LNCAP (cell line): ENCODE measurements at regions not wholly inside any gene's neighbourhood (a gene's known extent, or its start where the extent isn't known, plus 50 kb on each side); places are given as distances from the start of the nearest gene placed in this dataset.

Experiments
- TF ChIP-seq, protein P1 (sequence below): fragments of 450-650 bp; IDR thresholded peaks from 2 replicates; pipeline ENCODE4 v1.5.1; 2017; ENCODE audit warnings: mild to moderate bottlenecking

DNA sequence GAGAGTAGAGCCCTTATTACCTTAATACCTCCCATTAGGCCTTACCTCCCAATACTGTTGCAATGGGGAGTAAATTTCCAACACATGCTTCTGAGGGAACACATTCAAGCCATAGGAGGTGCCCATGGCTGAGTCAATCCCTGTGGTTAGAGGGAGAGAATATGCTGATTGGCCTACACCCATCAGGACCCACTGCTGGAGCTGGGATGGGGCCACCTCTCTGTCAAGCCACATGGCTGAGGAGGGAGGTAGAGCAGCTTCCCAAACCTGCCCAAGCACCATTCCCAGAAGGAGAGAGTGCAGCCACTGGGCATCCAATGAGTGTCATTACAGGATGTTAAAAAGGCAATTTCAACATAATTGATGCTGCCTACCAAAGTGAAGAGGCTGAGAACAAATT is 228.1 kb downstream of the C1orf94 start:
- TF ChIP-seq, protein P1, sequence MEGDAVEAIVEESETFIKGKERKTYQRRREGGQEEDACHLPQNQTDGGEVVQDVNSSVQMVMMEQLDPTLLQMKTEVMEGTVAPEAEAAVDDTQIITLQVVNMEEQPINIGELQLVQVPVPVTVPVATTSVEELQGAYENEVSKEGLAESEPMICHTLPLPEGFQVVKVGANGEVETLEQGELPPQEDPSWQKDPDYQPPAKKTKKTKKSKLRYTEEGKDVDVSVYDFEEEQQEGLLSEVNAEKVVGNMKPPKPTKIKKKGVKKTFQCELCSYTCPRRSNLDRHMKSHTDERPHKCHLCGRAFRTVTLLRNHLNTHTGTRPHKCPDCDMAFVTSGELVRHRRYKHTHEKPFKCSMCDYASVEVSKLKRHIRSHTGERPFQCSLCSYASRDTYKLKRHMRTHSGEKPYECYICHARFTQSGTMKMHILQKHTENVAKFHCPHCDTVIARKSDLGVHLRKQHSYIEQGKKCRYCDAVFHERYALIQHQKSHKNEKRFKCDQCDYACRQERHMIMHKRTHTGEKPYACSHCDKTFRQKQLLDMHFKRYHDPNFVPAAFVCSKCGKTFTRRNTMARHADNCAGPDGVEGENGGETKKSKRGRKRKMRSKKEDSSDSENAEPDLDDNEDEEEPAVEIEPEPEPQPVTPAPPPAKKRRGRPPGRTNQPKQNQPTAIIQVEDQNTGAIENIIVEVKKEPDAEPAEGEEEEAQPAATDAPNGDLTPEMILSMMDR = no peak

DNA sequence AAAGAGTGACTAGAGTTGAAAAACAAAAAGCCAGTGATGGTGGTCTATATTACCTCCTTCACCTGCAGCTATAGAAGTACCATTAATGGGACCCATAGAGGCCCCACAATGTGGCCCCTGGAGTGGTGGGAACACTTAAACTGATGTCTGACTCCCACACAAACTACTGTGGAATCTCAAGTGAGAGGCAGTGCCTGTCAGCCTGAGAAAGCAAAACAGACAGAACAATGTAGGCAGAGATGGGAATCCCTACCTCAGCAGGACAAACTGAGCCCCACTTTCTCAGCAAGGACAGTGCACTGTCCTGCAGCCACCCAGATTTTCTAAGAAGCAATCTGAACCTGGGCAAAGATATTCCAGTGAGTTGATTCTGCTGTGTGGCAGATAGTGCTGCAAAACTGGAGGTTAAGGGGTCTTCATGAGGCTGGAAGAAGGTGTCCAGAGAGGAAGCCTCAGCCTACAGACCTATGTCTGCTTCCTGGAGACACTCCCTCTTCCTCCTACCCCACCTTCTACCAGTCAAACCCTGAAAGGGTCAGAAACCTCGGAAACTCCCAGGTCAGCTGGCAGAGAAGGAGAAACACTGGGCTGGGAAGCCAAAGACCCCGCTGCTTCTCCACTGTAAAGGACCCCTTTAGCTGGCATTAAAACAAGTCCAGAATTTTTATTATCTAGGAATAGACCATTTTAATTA is 228.7 kb downstream of the C1orf94 start:
- TF ChIP-seq, protein P1 = no peak

DNA sequence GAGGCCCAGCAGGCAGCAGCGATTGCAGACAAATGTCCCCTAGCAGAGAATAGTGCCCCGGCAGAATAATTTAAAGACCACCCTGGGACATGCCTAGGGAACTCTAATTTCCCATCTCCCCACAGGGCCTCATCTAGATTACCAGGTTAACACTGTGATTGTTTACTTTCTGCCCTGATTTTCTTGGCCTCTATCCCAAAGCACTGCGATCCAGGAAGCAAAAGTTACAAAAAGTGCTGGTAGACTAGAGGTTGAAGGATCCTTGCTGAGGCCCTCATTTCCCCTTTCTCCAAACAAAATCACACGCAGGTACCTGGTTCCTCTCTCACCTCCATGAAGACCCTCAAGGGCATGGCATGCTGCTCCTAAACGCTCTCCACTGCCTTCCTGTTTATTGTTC is 229.7 kb downstream of the C1orf94 start:
- TF ChIP-seq, protein P1 = no peak

DNA sequence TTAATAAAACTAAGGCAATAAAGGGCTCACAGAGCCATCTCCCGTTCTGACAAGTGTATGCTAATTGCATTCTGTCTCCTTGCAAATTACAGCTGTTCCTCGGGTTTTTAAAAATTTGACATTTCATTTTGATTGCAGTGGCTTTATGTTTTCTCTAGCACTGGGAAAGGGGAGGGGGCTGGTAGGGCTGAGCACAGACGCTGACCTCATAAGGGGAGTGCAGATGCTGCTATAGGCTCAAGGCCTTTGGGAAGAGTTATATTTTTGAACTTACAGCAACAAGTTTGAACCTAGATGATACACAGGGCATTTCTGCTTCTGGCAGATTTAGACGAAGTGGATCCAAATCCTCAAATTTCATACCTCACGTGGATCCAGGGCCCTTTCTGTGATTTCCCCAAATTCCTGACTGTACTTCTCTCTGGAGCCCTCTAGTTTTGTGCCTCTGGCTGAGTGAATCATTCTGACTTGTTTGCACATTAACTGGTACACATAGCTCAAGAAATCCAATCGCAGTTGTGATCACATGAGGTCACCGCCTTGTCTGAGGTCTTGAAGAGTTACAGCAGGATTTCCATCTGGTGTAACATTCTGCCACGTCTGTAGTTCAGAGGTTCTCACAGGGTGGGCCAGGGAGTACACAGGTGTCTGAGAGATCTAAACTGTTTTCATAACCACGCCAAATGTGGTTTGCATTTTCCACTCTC is 230.3 kb downstream of the C1orf94 start:
- TF ChIP-seq, protein P1 = no peak

DNA sequence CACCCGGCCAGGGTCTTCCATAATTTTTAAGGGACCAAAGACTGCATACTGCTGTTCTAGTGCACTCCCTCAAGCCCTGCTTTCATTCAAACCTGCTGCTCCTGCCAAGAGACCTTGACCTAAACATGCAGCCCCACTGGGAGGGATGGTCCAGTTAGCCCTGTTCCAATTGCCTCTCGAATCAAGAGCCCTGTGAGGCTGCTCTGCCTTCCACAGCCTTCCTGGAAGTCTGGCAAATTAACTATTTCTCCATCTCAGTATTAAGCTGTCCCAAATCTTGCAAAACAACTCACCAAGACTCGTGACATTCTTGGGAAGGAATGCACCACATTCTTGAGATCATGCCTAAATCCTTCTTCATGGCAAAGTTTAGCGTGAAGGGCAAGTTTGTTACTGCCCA is 231.3 kb downstream of the C1orf94 start:
- TF ChIP-seq, protein P1 = no peak

DNA sequence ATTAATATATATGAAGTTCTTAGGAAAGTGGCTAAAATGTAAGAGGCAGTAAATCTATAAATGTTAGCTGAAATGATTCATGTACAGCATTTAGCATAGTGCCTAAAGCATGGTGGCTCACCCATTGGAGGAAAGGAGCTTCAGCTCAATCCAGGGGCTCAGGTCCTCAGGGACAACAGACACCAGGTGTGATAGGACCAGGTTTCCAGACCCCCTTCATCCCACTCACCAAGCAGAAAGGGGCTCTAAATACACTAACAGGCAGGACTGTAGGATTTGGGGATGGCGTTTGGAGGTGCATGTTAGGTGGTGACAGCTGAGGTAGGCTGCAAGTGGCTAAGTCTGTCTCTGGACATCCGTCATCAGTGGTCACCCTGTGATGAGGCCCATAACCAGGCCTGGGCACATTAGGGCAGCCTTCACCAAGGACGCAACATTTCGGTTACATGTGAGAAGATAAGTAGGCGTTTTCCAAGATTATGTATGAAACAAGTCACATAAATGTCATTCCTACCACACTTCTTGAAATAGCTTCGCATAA is 233.1 kb downstream of the C1orf94 start:
- TF ChIP-seq, protein P1 = no peak

- TF ChIP-seq, protein P1 = no peak
Measured at GRCh38 chr1:34412598-34413370, 236.1 kb downstream of the C1orf94 start.
